ENCODE measurements at regions not wholly inside any gene's neighbourhood (a gene's known extent, or its start where the extent isn't known, plus 50 kb on each side); places are given as distances from the start of the nearest gene placed in this dataset.

DNA sequence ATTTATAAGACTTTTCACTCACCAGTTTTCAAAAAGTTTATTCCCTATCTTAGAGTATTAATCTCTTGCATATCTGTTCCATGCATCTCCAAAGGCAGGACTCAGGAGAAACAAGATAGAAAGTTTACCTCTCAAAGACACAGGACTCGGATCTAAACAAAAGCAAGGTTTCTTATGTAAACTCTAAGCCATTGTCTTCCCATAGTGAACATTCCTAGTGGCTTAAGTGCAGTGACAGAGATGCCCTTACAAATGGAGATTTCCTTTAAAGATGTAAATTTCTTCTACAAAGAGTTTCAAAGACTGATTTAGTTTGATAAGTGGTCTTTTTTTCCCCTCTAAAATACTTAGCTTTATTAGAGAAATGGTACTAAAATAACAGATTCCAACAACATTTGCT is 209.8 kb downstream of the ACTR3B start:
- no peaks in the 10 kb centered on the region for H3K36me3 ChIP-seq (ENCODE audit: control insufficient read depth, insufficient read depth, low read length)
- H3K79me2 ChIP-seq (ENCODE audit: control insufficient read depth, insufficient read depth, low read length), result no peaks in the 10 kb centered on the region
- H3K23ac ChIP-seq (ENCODE audit: low read length), result no peak overlapping the region
- no peak overlapping the region for H3K18ac ChIP-seq (ENCODE audit: low read length)
- no peak overlapping the region for H2AK5ac ChIP-seq (ENCODE audit: low read length)
- H3K4me1 ChIP-seq (ENCODE audit: control insufficient read depth, low read depth, low read length), result peaks cover 2% of the 10 kb centered on the region
- no peak overlapping the region for H3K56ac ChIP-seq (ENCODE audit: low read length)
- no peak overlapping the region for H2BK120ac ChIP-seq (ENCODE audit: low read depth, low read length)
- no peak overlapping the region for H2BK5ac ChIP-seq (ENCODE audit: low read length)
- no peaks in the 10 kb centered on the region for H3K79me1 ChIP-seq (ENCODE audit: low read length)
- H4K8ac ChIP-seq (ENCODE audit: low read depth, low read length), result no peak overlapping the region
- no peak overlapping the region for H3K4me2 ChIP-seq (ENCODE audit: low read length)
- no peak overlapping the region for H3K27ac ChIP-seq (ENCODE audit: low read depth, low read length)
- no peak overlapping the region for H3K4ac ChIP-seq (ENCODE audit: low read depth, low read length)
- H3K27me3 ChIP-seq (ENCODE audit: insufficient read depth, low read length, poor library complexity), result no peaks in the 10 kb centered on the region
- no peak overlapping the region for H3K4me3 ChIP-seq (ENCODE audit: low read length)
- no CpG with 5 or more reads among the region's 1 CpG for WGBS (ENCODE audit: extremely low coverage, insufficient coverage, low lambda C conversion rate)
- no peak overlapping the region for H4K5ac ChIP-seq (ENCODE audit: low read length)
- H3K9ac ChIP-seq (ENCODE audit: low read length), result no peak overlapping the region
- no peak overlapping the region for H2BK15ac ChIP-seq (replicated peaks; ENCODE audit: low read depth)
- DNase-seq, result peak; percentile 59

DNA sequence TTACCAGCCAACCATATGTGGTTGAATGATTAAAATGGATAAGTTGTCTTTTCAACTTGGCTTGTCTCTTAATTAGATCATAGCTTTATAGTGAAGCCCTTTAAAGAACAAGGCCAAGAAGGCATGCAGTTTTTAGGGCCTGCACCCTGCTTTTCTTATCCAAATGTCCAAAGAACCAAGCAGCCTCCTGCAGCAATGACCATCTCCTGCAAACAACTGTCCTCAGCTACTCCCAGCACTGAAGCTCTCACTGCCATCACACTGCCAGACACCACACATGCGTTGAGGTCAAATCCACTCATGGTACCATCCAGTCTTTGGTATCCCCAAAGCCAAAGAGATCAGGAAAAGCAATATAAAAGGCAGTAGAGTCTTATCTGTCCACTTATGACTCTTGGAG is 210.3 kb downstream of the ACTR3B start:
- H3K4me3 ChIP-seq (ENCODE audit: low read length), result no peak overlapping the region
- H2BK120ac ChIP-seq (ENCODE audit: low read depth, low read length), result no peak overlapping the region
- no peak overlapping the region for H2BK5ac ChIP-seq (ENCODE audit: low read length)
- H3K36me3 ChIP-seq (ENCODE audit: control insufficient read depth, insufficient read depth, low read length), result no peaks in the 10 kb centered on the region
- WGBS (ENCODE audit: extremely low coverage, insufficient coverage, low lambda C conversion rate), result no CpG with 5 or more reads among the region's 1 CpG
- H2AK5ac ChIP-seq (ENCODE audit: low read length), result no peak overlapping the region
- no peak overlapping the region for H3K4me2 ChIP-seq (ENCODE audit: low read length)
- no peak overlapping the region for H3K4ac ChIP-seq (ENCODE audit: low read depth, low read length)
- no peak overlapping the region for H4K8ac ChIP-seq (ENCODE audit: low read depth, low read length)
- H3K56ac ChIP-seq (ENCODE audit: low read length), result no peak overlapping the region
- H3K18ac ChIP-seq (ENCODE audit: low read length), result no peak overlapping the region
- no peak overlapping the region for H3K23ac ChIP-seq (ENCODE audit: low read length)
- no peak overlapping the region for H3K9ac ChIP-seq (ENCODE audit: low read length)
- no peaks in the 10 kb centered on the region for H3K79me1 ChIP-seq (ENCODE audit: low read length)
- H3K27ac ChIP-seq (ENCODE audit: low read depth, low read length), result no peak overlapping the region
- no peak overlapping the region for H2BK15ac ChIP-seq (replicated peaks; ENCODE audit: low read depth)
- no peaks in the 10 kb centered on the region for H3K79me2 ChIP-seq (ENCODE audit: control insufficient read depth, insufficient read depth, low read length)
- no peak for DNase-seq
- H3K4me1 ChIP-seq (ENCODE audit: control insufficient read depth, low read depth, low read length), result peaks cover 2% of the 10 kb centered on the region
- no peaks in the 10 kb centered on the region for H3K27me3 ChIP-seq (ENCODE audit: insufficient read depth, low read length, poor library complexity)
- H4K5ac ChIP-seq (ENCODE audit: low read length), result no peak overlapping the region

DNA sequence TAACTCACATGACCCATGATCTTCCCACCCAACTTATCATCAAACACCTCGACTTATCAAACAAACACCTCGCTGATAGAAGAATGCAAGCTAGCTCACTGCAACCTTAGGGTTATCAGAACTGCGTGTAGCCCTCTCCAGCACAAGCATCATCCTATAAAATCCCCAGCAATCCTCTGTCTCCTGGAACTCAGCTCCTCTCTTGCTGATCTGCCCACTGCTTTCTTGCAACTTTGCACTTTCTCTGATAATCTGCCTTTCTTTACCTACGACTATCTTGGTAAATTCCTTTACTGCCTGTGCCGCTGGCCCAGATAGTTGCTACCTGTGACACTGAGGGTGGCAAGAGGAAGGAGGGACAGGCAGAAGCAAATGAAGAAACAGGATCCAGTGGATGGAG is 210.9 kb downstream of the ACTR3B start:
- H3K79me1 ChIP-seq (ENCODE audit: low read length), result no peaks in the 10 kb centered on the region
- no peak overlapping the region for H3K4ac ChIP-seq (ENCODE audit: low read depth, low read length)
- peak overlapping the region; percentile 9 for H3K4me3 ChIP-seq (ENCODE audit: low read length)
- no peak for DNase-seq
- no CpG with 5 or more reads among the region's 5 CpGs for WGBS (ENCODE audit: extremely low coverage, insufficient coverage, low lambda C conversion rate)
- H3K18ac ChIP-seq (ENCODE audit: low read length), result no peak overlapping the region
- no peaks in the 10 kb centered on the region for H3K27me3 ChIP-seq (ENCODE audit: insufficient read depth, low read length, poor library complexity)
- no peak overlapping the region for H4K8ac ChIP-seq (ENCODE audit: low read depth, low read length)
- H2BK120ac ChIP-seq (ENCODE audit: low read depth, low read length), result no peak overlapping the region
- no peaks in the 10 kb centered on the region for H3K79me2 ChIP-seq (ENCODE audit: control insufficient read depth, insufficient read depth, low read length)
- H3K27ac ChIP-seq (ENCODE audit: low read depth, low read length), result no peak overlapping the region
- no peak overlapping the region for H3K4me2 ChIP-seq (ENCODE audit: low read length)
- no peak overlapping the region for H2BK15ac ChIP-seq (replicated peaks; ENCODE audit: low read depth)
- H3K36me3 ChIP-seq (ENCODE audit: control insufficient read depth, insufficient read depth, low read length), result no peaks in the 10 kb centered on the region
- H3K23ac ChIP-seq (ENCODE audit: low read length), result no peak overlapping the region
- H2BK5ac ChIP-seq (ENCODE audit: low read length), result no peak overlapping the region
- H3K56ac ChIP-seq (ENCODE audit: low read length), result no peak overlapping the region
- H2AK5ac ChIP-seq (ENCODE audit: low read length), result no peak overlapping the region
- H4K5ac ChIP-seq (ENCODE audit: low read length), result no peak overlapping the region
- H3K9ac ChIP-seq (ENCODE audit: low read length), result no peak overlapping the region
- peaks cover 2% of the 10 kb centered on the region for H3K4me1 ChIP-seq (ENCODE audit: control insufficient read depth, low read depth, low read length)

- Histone ChIP-seq H3K23ac (ENCODE audit: low read length) (no peak overlapping the region), H4K8ac (ENCODE audit: low read depth, low read length) (no peak overlapping the region), H3K4ac (ENCODE audit: low read depth, low read length) (no peak overlapping the region), H3K27ac (ENCODE audit: low read depth, low read length) (no peak overlapping the region), H3K4me2 (ENCODE audit: low read length) (no peak overlapping the region), H2BK15ac (replicated peaks; ENCODE audit: low read depth) (no peak overlapping the region), H3K9ac (ENCODE audit: low read length) (no peak overlapping the region), H3K79me1 (ENCODE audit: low read length) (no peaks in the 10 kb centered on the region), H3K56ac (ENCODE audit: low read length) (no peak overlapping the region), H2BK120ac (ENCODE audit: low read depth, low read length) (no peak overlapping the region), H3K27me3 (ENCODE audit: insufficient read depth, low read length, poor library complexity) (no peaks in the 10 kb centered on the region), H3K36me3 (ENCODE audit: control insufficient read depth, insufficient read depth, low read length) (no peaks in the 10 kb centered on the region), H3K18ac (ENCODE audit: low read length) (no peak overlapping the region), H3K4me1 (ENCODE audit: control insufficient read depth, low read depth, low read length) (peaks cover 2% of the 10 kb centered on the region), H3K79me2 (ENCODE audit: control insufficient read depth, insufficient read depth, low read length) (no peaks in the 10 kb centered on the region), H2AK5ac (ENCODE audit: low read length) (no peak overlapping the region), H4K5ac (ENCODE audit: low read length) (no peak overlapping the region), H3K4me3 (ENCODE audit: low read length) (no peak overlapping the region), H2BK5ac (ENCODE audit: low read length) (no peak overlapping the region)
- peak; percentile 49 for DNase-seq
- no CpG with 5 or more reads among the region's 3 CpGs for WGBS (ENCODE audit: extremely low coverage, insufficient coverage, low lambda C conversion rate)
Measured at GRCh38 chr7:152974577-152974976, 215.0 kb downstream of the ACTR3B start.

DNA sequence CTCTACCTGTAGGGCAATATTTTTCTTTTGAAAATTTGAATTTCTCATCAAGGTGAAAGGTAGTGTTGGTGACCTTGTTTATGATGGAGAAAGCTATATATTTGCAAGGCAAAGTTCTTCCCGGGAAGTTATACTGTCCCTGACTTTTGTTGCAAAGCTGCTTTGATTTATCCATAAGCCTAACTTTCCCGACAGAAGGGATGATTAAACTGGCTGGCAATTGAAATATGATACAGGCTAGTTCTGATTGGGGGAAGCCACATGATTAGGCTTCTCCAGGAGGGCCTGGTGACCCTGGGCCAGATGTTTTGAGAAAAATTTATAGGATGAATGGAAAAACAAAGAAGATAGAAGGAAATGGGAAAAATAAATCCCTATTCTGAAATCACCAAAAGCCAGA is 215.5 kb downstream of the ACTR3B start:
- H4K5ac ChIP-seq (ENCODE audit: low read length), result no peak overlapping the region
- H2BK15ac ChIP-seq (replicated peaks; ENCODE audit: low read depth), result no peak overlapping the region
- H3K9ac ChIP-seq (ENCODE audit: low read length), result no peak overlapping the region
- H3K79me1 ChIP-seq (ENCODE audit: low read length), result no peaks in the 10 kb centered on the region
- no peaks in the 10 kb centered on the region for H3K36me3 ChIP-seq (ENCODE audit: control insufficient read depth, insufficient read depth, low read length)
- no peak overlapping the region for H2BK5ac ChIP-seq (ENCODE audit: low read length)
- no peak overlapping the region for H3K4ac ChIP-seq (ENCODE audit: low read depth, low read length)
- H3K56ac ChIP-seq (ENCODE audit: low read length), result no peak overlapping the region
- no peak for DNase-seq
- no CpG with 5 or more reads among the region's 2 CpGs for WGBS (ENCODE audit: extremely low coverage, insufficient coverage, low lambda C conversion rate)
- H3K4me3 ChIP-seq (ENCODE audit: low read length), result no peak overlapping the region
- H4K8ac ChIP-seq (ENCODE audit: low read depth, low read length), result no peak overlapping the region
- H3K79me2 ChIP-seq (ENCODE audit: control insufficient read depth, insufficient read depth, low read length), result no peaks in the 10 kb centered on the region
- H3K4me2 ChIP-seq (ENCODE audit: low read length), result no peak overlapping the region
- no peak overlapping the region for H2BK120ac ChIP-seq (ENCODE audit: low read depth, low read length)
- H3K27me3 ChIP-seq (ENCODE audit: insufficient read depth, low read length, poor library complexity), result no peaks in the 10 kb centered on the region
- no peak overlapping the region for H3K27ac ChIP-seq (ENCODE audit: low read depth, low read length)
- no peak overlapping the region for H2AK5ac ChIP-seq (ENCODE audit: low read length)
- H3K23ac ChIP-seq (ENCODE audit: low read length), result no peak overlapping the region
- H3K4me1 ChIP-seq (ENCODE audit: control insufficient read depth, low read depth, low read length), result peaks cover 2% of the 10 kb centered on the region
- no peak overlapping the region for H3K18ac ChIP-seq (ENCODE audit: low read length)

DNA sequence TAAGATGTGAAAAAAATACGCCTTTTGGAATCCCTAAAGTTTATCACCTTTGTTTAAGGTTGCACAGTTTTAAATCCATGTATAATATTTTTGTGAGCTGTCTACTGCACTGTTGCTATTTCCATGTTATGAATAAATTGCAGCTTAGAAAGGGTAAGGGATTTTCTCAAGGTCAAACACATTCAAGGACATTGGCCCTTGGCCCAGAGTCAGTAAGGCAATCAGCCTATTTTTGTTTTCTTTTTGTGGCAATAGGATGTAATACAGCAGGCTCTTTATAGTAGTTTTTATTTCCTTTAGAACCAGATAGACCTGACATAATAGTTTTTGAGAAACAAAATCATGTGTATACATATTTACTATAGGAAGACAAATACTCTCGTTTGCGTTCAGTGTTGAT is 219.8 kb downstream of the ACTR3B start:
- DNase-seq, result no peak
- Histone ChIP-seq H2BK15ac (replicated peaks; ENCODE audit: low read depth) (no peak overlapping the region), H3K9ac (ENCODE audit: low read length) (no peak overlapping the region), H3K56ac (ENCODE audit: low read length) (no peak overlapping the region), H3K4me1 (ENCODE audit: control insufficient read depth, low read depth, low read length) (no peaks in the 10 kb centered on the region), H3K79me2 (ENCODE audit: control insufficient read depth, insufficient read depth, low read length) (no peaks in the 10 kb centered on the region), H3K4me2 (ENCODE audit: low read length) (no peak overlapping the region), H2BK120ac (ENCODE audit: low read depth, low read length) (no peak overlapping the region), H3K23ac (ENCODE audit: low read length) (no peak overlapping the region), H3K18ac (ENCODE audit: low read length) (no peak overlapping the region), H3K79me1 (ENCODE audit: low read length) (no peaks in the 10 kb centered on the region), H4K8ac (ENCODE audit: low read depth, low read length) (no peak overlapping the region), H2BK5ac (ENCODE audit: low read length) (no peak overlapping the region), H3K4ac (ENCODE audit: low read depth, low read length) (no peak overlapping the region), H3K27ac (ENCODE audit: low read depth, low read length) (no peak overlapping the region), H2AK5ac (ENCODE audit: low read length) (no peak overlapping the region), H3K36me3 (ENCODE audit: control insufficient read depth, insufficient read depth, low read length) (no peaks in the 10 kb centered on the region), H3K27me3 (ENCODE audit: insufficient read depth, low read length, poor library complexity) (no peaks in the 10 kb centered on the region), H4K5ac (ENCODE audit: low read length) (no peak overlapping the region), H3K4me3 (ENCODE audit: low read length) (no peak overlapping the region)
- no CpG with 5 or more reads among the region's 3 CpGs for WGBS (ENCODE audit: extremely low coverage, insufficient coverage, low lambda C conversion rate)

All from mesendoderm (in vitro differentiated cells).